GM19467 (cell line): ENCODE measurements at regions not wholly inside any gene's neighbourhood (a gene's known extent, or its start where the extent isn't known, plus 50 kb on each side); places are given as distances from the start of the nearest gene placed in this dataset.
"Not testable (repeated sequence)": the region's sequence is repeated elsewhere in the genome, so short reads cannot be mapped to it uniquely, and the experiment has no call there.

Experiments used
- ATAC-seq: cut with Tn5 transposase; IDR thresholded peaks from one replicate; pipeline ENCODE4 v1.9.1; 2021; ENCODE audit warnings: mild to moderate bottlenecking, moderate library complexity; ENCODE audit not compliant: unreplicated experiment

DNA sequence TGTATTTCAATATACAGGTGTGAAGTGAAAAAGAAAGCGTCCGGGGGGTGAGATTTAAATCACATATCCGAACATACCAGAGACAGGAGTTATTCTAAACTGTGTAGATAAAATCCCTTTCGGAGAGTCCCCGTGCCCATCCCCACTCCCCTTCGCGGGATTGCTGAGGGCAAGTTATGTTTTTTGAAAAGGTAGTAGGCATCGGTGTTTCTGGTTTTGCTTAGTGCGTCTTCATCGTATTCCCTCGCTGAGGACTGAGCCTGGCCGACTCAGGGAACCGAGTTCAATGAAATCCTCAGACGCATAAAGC is 583.4 kb downstream of the ZEB2 start:
- no peak for ATAC-seq

DNA sequence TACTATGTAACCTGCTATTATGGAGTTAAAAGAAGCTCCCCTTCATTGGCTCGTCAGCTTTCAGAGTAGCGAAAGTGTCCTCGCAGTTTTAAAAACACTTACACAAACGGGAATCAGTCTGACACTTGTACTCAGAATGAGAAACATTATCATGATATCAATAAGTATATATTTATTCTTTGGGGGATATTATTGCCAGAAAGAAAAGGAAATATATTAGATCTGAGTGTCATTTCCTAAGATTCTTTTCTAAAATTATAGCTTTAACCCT is 584.5 kb downstream of the ZEB2 start:
- no peak for ATAC-seq

DNA sequence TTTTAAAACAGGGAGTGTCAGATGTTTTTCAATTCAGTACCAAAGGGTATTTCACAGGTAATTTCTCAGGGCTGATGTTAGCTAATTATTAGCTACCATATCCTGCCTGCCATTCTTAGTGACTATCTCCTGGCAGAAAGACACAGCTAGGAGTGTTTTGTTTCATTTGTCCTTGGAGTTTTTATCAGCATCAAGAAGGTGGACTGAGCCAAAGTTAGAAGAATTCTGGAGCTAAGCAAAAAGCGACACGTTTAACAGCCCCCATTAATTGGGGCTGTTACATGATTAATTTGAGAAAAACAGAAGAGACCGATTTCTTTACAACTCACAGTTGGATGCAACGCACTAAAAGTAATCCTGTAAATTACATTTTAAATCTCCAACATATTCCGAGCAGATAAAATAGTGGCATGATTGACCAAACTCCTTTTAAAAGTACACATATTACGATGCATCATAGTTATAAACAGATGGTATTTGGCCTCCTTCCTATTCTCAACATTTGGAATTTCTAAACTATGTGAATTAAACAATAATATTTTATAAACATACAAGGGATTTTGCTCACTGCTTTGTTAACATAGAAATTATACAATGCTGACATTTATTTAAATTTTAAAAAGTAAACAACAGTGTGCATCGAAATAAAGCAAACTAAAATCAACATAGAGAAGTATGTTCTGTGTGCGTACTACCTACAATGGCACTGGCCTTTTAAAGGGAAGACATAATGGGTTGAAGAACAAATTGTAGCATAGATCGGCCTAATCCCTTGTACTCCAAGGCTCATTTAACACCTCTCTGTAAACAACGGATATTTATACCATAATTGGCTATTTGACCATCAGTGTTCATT is 585.1 kb downstream of the ZEB2 start:
- ATAC-seq: no peak

DNA sequence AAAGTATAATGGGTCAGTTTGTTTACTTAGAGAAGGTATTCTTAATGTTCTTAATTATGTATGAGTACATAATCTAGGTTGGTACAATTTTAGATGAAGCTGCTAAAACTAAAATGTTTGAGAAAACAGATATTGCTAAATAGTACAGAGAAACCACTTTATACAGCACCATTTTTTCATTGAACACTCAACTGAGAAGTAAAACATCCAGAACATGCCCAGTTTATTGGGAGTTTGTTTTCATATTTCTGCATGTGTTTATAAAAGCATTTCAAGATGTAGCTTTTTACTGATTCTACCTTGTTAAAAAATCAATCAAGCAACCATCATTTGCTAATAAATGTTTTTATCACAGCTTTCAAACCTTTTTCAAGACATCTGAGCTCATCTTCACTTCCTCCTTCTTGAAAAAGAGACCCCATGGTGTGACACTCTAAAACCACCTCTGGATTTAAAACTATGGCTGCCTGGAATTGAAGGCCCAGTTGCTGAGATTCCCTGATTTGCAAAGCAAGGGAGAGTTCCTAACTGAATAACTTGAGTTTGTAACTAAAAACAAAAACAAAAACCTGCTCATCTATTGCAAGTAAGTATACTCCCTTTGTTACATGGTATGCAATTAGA is 585.9 kb downstream of the ZEB2 start:
- ATAC-seq: no peak

DNA sequence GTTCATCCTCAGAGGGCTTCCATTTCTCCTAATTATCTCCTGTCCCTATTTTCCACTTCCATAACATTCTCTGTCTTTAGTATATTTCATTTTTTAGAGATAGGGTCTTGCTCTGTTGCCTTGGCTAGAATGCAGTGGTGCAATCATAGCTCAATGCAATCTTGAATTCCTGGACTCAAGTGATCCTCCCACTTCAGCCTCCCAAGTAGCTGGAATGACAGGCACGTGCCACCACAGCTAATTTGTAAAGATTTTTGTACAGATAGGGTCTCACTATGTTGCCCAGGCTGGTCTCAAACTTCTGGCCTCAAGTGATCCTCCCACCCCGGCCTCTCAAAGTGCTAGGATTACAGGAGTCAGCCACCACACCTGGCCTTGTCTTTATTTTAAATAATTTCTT is 589.0 kb downstream of the ZEB2 start:
- ATAC-seq: no peak

DNA sequence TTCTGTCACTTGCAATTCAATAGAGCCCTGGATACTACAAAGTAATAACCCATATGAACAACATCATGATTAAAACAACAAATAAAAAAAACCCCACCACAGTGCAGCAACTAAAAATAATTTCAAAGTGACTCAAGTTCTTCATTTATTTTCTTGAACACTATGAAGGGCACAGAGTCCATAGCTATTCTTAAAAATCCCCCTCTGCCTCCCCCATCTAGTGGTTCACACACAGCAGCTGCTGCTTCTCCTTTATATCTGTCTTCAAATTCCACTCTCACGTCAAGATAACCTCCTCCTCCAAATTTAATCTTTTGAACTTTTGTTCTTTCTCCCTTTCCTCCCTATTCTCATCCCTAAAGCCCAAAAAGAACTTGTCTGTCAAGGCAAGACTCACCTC is 591.3 kb downstream of the ZEB2 start:
- no peak for ATAC-seq

DNA sequence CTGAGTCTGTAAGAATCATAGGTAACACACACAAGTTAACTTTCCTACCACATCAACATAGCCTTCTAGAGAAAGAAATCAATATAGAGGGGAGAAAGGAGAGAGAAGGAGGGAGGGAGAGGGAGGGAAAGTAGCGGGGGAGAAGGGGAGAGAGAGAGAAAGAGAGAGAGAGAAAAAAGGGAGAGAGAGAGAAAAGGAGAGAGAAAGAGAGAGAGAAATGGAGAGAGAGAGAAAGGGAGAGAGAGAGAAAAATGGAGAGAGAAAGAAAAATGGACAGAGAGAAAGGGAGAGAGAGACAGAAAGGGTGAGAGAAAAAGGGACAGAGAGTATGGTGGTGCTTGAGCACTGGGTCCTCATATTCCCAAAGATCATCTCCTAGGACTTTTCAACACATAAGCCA is 591.7 kb downstream of the ZEB2 start:
- no peak for ATAC-seq

DNA sequence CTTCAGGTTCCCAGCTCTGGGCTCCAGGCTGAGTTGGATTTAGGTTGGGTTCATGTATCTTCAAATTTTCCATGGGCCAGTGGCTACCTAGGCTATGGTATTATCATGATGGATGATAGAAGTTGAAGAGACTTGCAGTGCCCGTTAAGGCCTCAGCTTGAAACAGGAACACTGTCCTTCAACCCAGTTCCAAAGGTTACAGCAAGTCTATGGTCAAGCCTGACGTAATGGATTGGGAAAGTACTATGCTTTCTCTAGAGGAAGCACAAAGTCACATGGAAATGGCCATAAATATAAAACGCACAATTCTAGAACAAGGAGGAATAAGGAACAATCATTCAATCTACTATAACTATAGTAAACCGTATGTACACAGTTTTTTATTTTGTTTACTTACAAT is 593.2 kb downstream of the ZEB2 start:
- ATAC-seq: no peak

DNA sequence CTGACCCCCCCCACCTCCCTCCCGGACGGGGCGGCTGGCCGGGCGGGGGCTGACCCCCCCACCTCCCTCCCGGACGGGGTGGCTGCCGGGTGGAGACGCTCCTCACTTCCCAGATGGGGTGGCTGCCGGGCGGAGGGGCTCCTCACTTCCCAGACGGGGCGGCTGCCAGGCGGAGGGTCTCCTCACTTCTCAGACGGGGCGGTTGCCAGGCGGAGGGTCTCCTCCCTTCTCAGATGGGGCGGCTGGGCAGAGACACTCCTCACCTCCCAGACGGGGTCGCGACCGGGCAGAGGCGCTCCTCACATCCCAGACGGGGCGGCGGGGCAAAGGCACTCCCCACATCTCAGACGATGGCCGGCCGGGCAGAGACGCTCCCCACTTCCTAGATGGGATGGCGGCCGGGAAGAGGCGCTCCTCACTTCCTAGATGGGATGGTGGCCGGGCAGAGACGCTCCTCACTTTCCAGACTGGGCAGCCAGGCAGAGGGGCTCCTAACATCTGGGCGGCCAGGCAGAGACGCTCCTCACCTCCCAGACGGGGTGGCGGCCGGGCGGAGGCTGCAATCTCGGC is 597.6 kb downstream of the ZEB2 start:
- not testable (repeated sequence) for ATAC-seq

DNA sequence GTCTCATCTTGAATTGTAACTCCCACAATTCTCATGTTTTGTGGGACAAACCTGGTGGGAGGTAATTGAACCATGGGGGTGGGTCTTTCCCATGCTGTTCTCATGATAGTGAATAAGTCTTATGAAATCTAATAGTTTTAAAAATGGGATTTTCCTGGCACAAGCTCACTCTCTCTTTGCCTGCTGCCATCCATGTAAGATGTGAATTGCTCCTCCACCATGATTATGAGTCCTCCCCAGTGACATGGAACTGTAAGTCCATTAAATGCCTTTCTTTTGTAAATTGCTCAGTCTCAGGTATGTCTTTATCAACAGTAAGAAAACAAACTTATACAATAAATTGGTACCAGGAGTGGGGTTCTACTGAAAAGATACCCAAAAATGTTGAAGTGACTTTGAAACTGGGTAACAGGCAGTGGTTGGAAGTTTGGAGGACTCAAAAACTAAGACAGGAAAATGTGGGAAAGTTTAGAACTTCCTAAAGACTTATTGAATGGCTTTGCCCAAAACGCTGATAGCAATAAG is 601.4 kb downstream of the ZEB2 start:
- ATAC-seq: no peak

DNA sequence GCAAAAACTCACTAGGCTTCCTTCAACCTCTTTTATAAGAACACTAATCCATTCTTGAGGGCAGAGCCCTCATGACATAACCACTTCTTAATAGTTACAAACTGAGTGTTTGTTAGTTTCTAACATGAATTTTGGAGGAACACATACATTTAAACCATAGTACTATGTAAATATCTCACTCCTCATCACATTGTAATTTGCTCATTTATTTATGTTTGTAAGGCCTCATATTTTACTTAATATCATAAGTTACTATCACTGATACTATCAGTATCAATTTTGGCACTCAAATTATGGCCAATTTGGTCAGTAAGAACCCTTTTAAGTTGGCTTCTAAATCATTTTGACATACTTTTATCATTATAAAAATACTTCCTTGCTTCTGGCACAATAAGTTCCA is 603.1 kb downstream of the ZEB2 start:
- ATAC-seq: no peak

DNA sequence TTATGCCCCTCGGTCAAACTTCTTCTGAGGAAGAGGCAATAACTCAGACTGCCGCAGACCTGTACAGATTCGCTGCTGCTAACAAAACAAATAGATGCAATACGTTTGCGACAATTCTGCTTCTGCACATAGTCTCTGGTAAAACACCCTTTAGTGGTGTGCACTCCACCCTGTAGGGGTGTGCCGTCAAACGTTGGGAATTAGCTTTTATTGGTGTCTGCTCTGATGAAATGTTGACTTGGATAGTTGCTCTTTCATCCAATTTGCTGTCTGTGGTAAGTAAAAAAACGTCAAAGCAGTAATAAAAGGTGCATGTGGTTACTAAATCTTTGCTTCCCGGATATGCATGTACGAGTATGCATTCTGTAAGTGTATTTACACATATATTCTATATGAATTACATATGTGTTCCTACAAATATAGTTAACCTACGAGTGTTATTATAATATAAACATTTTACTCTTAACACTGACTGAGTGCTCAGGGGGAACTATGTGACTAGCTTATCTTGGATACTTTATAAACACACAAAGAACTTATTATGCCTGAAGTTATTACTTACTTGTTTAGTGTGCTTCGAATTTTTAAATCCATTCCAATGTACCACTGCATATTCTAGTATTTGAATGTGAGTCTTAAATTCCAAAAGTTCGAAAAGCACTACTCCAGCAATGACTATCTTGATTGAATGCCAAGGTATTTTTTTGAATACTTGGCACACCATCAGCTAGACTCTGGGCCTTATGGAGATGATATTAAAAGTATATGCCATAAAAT is 610.2 kb downstream of the ZEB2 start:
- ATAC-seq: no peak

DNA sequence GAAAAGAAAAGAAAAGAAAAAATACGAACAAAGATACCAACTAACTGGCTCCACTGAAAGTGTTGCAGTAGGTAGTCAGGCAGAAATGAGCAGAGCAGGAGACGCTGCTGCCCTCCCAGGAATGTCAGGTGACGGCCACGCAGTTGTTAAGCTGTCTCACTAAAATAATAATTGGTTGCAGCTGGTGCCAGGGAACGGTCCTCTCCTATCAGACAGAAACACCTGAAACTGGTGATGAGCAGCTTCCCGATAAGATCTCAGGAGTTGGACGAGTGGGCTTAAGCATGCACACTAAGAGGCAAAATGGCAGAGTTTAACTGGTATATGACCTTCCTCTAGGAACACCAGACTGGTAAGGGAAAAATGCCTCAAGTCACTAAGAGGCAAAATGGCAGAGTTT is 611.1 kb downstream of the ZEB2 start:
- ATAC-seq: no peak

DNA sequence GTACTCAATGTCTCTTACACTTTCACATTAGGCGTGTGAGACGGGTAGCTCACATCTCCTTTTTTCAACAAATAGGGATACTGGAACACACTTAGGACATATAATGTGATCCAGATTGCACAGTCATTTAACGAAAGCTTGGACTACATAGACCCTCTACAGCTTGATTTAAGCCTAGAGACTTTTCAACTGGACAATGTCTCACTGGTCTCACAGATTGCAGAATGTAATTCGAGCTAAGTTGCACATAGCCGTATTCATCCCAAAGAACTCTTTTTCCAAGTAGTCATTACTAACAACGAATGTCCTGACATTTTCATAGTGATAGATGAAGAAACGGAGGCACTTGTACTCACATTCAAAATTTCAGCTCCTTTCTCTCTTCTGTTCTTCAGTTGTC is 612.1 kb downstream of the ZEB2 start:
- ATAC-seq: no peak

DNA sequence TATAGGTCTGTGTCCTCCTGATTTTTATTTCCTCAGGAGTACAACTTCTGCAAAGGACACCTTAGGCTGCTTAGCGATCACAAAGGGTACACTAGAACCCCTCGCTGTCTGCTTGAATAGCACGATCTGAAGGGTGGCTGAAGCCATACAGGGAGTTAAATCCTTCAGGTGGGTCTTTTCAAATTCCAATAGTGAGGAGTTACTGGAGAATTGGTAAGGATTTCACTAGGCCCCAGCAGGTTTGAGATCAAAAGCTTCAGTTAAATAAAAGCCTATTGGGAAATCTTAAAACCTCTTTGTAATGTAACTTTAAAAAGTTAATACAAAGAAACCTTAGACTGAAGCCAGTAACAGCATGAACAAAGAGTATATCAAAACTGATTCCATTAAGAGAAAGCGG is 613.1 kb downstream of the ZEB2 start:
- ATAC-seq: no peak

DNA sequence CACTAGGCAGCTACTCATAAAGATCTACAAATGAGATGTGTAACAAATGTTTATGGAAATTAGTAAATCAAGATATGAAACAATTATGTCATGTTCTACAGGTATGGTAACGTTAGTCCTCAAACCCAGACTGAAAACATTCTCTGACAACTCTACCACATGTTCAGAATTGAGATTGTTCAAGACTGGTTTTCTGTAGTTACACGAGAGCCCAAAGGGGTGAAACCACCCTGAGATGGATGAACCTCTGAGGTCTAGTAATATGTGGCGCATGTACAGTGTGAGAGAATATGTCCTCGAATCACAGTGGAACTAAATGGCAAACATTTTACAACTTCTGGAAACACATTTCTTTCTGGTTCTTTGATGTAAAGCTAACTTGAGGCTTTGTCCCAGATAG is 614.3 kb downstream of the ZEB2 start:
- ATAC-seq: no peak

DNA sequence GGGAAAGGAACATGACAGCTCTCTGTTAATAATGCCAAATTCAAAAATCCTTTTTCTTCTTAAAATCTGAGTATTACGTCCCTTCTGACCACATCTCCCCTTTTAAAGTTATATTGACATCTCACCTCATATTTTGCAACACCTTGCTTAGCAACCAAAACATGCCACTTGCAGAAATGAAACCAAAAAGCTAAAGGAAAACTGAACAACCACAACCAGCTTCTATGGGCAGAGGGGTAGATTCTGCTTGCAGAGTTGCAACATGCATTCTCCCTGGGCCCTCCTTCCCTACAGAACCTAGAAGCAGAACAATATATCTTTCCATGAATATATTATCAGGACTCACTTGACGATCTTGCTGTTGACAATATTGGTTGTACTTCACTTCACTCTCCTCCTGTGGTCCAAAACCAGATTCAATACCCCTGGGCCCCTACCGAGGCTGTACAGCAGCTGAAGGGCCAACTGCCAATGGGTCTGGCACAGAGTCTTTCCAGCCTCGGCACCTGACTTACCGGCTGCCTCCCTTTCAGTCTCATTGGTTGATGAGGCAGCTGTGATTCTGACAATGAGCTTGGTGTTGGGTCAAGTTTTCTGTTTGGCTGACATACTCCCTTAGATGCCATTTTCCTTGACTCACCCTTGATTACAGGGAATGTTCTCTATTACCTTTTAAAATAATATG is 616.6 kb downstream of the ZEB2 start:
- no peak for ATAC-seq

DNA sequence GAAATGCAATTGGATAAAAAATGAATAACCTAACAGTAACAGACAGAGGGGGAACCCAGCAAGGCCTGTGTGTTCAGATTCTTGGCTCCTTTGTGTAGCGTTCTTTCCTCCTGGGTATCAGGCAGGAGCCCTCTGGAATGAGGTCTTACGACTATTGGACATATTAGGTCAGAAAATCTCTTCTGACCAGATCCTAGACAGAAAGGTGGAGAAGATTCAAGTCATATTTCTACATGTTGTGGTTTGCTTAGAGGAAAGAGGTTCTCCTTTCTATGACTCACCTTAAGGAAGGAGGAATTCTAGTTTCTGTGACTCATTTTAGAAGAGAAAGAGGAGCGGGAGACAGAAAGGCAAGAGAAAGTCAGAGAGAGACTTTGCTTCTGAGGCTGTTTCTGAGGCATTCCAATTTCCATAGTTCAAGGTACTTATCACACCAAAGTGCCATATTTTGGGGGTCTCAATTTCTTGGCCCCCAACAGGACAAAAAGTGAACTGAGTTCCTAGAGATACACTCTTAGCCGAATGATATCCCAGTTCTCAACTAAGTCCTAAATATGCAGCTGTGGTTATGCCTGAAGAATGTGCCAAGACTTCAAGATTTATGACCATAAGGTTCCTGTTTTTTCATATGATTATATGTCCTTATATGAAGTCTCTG is 618.6 kb downstream of the ZEB2 start:
- ATAC-seq: no peak

DNA sequence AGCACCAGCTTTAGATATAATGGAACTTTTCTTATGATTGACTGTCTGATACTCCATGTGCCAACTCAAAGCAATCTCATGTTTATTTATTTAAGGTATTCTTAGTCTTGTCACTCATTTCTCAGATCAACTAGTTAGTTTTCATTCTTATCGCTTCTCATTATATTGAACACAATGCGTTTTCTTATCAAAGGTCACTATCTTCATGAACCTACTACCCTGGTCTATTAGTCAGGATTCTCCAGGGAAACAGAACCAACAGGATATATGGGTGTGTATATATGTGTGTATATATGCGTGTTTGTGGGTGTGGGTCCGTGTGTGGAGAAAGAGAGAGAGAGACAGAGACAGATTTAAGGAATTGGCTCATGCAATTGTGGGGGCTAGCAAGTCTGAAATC is 619.9 kb downstream of the ZEB2 start:
- no peak for ATAC-seq

DNA sequence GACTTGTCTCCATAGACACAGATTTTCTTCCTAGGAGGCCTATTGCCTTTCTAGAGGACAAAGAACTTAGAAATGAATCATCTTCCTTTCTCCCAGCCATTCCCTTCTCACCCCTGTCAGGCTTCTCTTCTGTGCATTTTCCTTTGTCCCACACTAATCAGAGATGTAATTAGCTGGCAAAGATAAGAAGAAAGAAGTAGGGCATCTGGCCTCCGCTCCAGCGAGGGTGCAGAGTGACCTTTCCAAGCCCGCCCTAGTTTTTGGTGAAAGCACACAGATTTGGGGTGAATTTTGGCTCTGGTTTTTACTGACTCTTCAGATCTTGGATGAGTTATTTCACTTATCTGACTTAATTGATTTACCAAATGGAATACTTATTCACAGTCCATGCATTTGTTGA is 626.5 kb downstream of the ZEB2 start:
- ATAC-seq: no peak

DNA sequence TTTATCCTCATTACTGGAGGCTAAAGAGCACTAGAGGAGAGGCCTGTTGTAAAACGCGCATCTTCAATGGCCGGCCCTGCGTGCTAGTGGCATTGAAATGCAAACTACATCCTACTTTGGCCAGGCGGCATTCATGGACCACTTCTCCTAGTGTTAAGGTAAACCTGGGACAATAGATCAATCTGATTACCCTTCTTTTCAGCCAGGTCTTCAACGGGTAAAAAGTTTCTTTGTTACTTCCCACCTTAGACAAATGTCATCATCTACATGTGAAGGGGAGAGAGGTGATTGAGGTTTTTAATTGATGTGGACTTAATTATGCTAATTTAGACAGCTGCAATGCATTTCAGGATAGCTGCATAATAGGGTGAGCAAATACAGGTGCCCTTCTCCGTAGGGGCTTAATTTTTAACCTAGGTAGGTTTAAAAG is 628.0 kb downstream of the ZEB2 start:
- no peak for ATAC-seq
